HEK293T (cell line): ENCODE measurements at regions not wholly inside any gene's neighbourhood (a gene's known extent, or its start where the extent isn't known, plus 50 kb on each side); places are given as distances from the start of the nearest gene placed in this dataset.

Experiments
- CTCF ChIA-PET: fragments of 350-600 bp; formaldehyde crosslinking; extraction: SDS; loops from one replicate; lab custom pipeline; 2021; ENCODE audit warnings: antibody characterized with exemption, inconsistent platforms; lab: Yijun Ruan, JAX
- POLR2A ChIA-PET: fragments of 350-600 bp; formaldehyde crosslinking; extraction: SDS; loops from one replicate; lab custom pipeline; 2020; ENCODE audit warnings: antibody characterized with exemption, inconsistent platforms; lab: Yijun Ruan, JAX
- DNase-seq: peaks from one replicate; pipeline ENCODE4 v3.0.0; 2012; ENCODE audit warnings: mixed read lengths; ENCODE audit errors: extremely low spot score
- ARNT ChIP-seq: fragments of 450-650 bp; IDR thresholded peaks from 2 replicates; pipeline ENCODE4 v1.6.1; 2017; ENCODE audit warnings: mild to moderate bottlenecking
- BHLHE40 ChIP-seq: fragments of 450-650 bp; IDR thresholded peaks from 2 replicates; pipeline ENCODE4 v1.6.1; 2016; ENCODE audit warnings: mild to moderate bottlenecking, moderate library complexity, borderline replicate concordance
- CTBP1 ChIP-seq: fragments of 450-650 bp; IDR thresholded peaks from 2 replicates; pipeline ENCODE4 v1.6.1; 2016; ENCODE audit warnings: borderline replicate concordance
- ELF4 ChIP-seq: fragments of 450-650 bp; IDR thresholded peaks from 2 replicates; pipeline ENCODE4 v1.6.1; 2017; ENCODE audit warnings: antibody characterized with exemption
- FOXA1 ChIP-seq: fragments of 450-650 bp; IDR thresholded peaks from 2 replicates; pipeline ENCODE4 v1.6.1; 2016; ENCODE audit warnings: mild to moderate bottlenecking
- FOXK2 ChIP-seq: fragments of 450-650 bp; IDR thresholded peaks from 2 replicates; pipeline ENCODE4 v1.6.1; 2016; ENCODE audit warnings: mild to moderate bottlenecking
- FOXM1 ChIP-seq: fragments of 450-650 bp; IDR thresholded peaks from 2 replicates; pipeline ENCODE4 v1.6.1; 2017; ENCODE audit warnings: mild to moderate bottlenecking, borderline replicate concordance
- HDGF ChIP-seq: fragments of 450-650 bp; IDR thresholded peaks from 2 replicates; pipeline ENCODE4 v1.6.1; 2017; ENCODE audit warnings: antibody characterized with exemption, borderline replicate concordance
- L3MBTL2 ChIP-seq: fragments of 450-650 bp; conservative IDR thresholded peaks from 2 replicates; pipeline ENCODE4 v1.6.1; 2016; ENCODE audit warnings: mild to moderate bottlenecking
- LEF1 ChIP-seq: fragments of 450-650 bp; IDR thresholded peaks from 2 replicates; pipeline ENCODE4 v1.6.1; 2017; ENCODE audit warnings: mild to moderate bottlenecking, borderline replicate concordance
- NFRKB ChIP-seq: fragments of 450-650 bp; IDR thresholded peaks from 2 replicates; pipeline ENCODE4 v1.6.1; 2016; ENCODE audit warnings: mild to moderate bottlenecking, moderate library complexity
- SP1 ChIP-seq: fragments of 450-650 bp; IDR thresholded peaks from 2 replicates; pipeline ENCODE4 v1.6.1; 2017
- SUZ12 ChIP-seq: fragments of 450-650 bp; IDR thresholded peaks from 2 replicates; pipeline ENCODE4 v1.6.1; 2016; ENCODE audit warnings: mild to moderate bottlenecking
- TARDBP ChIP-seq: fragments of 450-650 bp; IDR thresholded peaks from 2 replicates; pipeline ENCODE4 v1.6.1; 2016
- ZNF384 ChIP-seq: fragments of 450-650 bp; IDR thresholded peaks from 2 replicates; pipeline ENCODE4 v1.6.1; 2016
- TF ChIP-seq, protein P1 (sequence below): fragments of 450-650 bp; IDR thresholded peaks from 2 replicates; pipeline ENCODE4 v1.6.1; 2016

DNA sequence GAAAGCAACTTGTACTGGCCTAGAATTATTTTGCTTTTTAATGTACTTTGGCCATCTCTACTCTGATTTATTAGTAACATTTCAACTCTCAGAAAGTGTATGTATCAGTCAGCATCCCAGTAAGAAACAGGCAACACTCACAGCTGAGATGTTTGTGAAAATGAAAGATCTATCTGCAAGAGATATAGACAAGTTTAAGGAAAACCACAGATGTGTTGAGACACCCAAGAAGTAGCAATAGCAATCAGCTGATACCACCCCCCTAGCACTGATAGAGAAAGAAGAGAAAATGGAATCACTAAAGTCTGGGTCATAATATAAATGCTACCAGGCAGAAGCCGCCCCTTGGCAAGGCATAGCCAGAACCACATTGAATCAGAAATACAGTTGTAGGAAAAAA, 372.0 kb downstream of the ARAP2 start:
- POLR2A ChIA-PET, result no interaction called here
- TF ChIP-seq SUZ12, result no peak
- TF ChIP-seq ARNT, result no peak
- TF ChIP-seq TARDBP, result no peak
- no peak for TF ChIP-seq CTBP1
- TF ChIP-seq, protein P1, sequence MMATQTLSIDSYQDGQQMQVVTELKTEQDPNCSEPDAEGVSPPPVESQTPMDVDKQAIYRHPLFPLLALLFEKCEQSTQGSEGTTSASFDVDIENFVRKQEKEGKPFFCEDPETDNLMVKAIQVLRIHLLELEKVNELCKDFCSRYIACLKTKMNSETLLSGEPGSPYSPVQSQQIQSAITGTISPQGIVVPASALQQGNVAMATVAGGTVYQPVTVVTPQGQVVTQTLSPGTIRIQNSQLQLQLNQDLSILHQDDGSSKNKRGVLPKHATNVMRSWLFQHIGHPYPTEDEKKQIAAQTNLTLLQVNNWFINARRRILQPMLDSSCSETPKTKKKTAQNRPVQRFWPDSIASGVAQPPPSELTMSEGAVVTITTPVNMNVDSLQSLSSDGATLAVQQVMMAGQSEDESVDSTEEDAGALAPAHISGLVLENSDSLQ, result no peak
- TF ChIP-seq FOXK2, result no peak
- TF ChIP-seq HDGF, result no peak
- TF ChIP-seq NFRKB, result no peak
- no peak for TF ChIP-seq ELF4
- TF ChIP-seq ZNF384, result no peak
- TF ChIP-seq SP1, result no peak
- TF ChIP-seq FOXA1, result no peak
- no peak for TF ChIP-seq L3MBTL2
- no peak for TF ChIP-seq LEF1
- no peak for TF ChIP-seq BHLHE40
- no peak for TF ChIP-seq FOXM1
- no peak for DNase-seq
- CTCF ChIA-PET, result no interaction called here

DNA sequence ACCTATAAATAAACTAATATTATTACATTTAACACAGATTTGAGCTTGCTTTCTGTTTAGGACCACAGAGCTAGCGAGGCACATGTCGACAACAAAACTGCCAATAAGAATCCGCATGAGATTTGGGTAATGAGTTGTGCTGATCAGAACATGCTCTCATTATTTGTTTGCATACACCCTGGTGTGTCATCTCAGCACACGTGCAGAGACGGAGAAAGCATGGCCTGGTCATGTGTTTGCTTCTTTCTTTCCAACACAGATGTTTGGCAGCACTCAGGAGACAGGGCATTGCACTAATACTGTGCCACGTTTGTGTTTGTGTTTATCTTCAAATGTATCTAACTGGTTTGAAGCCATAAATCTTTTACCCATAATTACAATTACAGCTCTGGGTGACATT, 364.8 kb downstream of the ARAP2 start:
- TF ChIP-seq ZNF384 (no peak), FOXM1 (no peak), SP1 (no peak), TARDBP (no peak), ARNT (no peak)
- TF ChIP-seq, protein P1, result no peak
- POLR2A ChIA-PET, result no interaction called here
- DNase-seq, result no peak
- CTCF ChIA-PET, result no interaction called here

DNA sequence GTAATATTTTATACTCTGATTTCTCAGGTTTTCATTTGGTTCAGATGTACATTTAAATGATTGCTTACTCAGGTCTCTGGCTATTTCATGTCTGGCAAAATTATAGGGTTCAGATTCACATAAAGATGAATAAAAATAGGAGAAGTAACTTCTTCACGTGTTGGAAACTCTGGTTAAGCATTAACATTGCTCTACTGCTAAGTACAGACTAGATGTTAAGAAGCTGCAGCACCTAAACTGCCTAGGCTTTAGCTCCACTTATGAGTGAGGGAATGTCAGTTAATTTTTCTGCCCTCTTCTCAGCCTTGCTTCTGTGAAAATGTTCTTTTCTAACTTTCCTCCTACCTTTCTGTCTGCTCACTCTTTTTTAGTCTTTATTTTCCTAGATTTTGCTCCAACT, 361.2 kb downstream of the ARAP2 start:
- no peak for DNase-seq
- TF ChIP-seq ELF4 (no peak), FOXM1 (no peak), CTBP1 (no peak), BHLHE40 (no peak), FOXA1 (no peak)
- CTCF ChIA-PET, result no interaction called here
- POLR2A ChIA-PET, result no interaction called here

DNA sequence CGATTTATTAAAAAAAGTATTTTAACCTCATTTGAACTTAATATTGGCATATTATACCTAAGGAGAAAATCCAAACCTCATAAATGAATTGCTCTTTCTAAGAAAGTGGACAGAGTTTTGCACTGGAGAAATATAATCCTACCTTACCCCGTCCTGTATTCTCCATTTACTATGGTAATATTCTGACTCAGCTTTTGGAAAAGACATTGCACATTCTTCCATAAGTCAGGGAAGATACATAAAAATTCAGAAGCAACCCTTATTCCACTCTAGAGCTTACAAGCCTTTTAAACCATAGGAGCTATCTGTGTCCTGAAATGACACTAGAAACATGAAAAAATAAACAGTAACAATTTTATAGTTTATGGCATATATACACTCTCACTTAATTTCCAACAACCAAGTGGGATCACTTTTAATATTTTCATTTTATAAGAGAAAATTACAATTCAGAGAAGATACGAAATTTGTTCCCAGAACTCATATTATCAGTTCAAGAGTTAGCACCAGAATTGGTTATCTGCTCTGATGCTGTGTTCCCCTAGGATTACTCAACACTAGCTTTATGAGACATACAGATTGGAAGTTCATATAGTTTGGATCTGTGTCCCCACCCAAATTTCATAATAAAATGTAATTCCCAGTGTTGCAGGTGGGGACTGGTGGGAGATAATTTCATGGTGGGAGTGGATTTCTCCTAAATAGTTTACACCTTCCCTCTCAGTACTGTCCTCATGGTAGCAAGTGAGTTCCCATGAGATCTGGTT, 359.4 kb downstream of the ARAP2 start:
- no peak for DNase-seq
- ChIA-PET POLR2A (no interaction called here), CTCF (no interaction called here)
- TF ChIP-seq SP1 (no peak), TARDBP (no peak), ELF4 (no peak)

DNA sequence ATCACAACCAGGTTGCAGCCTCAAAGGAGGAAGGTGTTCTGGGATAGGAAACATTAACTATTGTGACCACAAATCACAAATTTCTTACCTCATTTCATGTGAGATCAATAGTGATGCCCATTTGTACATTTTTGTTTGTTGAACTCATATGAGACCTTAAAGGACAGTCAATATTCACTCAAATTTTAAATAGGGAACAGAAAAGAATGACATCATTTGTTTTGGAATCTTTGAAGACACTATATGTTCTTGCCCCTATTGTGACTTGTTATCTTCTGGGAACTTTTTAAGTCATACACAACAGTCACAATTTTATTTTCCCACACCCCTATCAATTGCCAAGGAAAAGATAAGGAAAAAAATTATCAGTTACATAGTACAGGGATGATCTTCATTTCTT, 346.5 kb downstream of the ARAP2 start:
- CTCF ChIA-PET, result no interaction called here
- no peak for DNase-seq
- POLR2A ChIA-PET, result no interaction called here
- no peak for TF ChIP-seq FOXM1
- TF ChIP-seq L3MBTL2, result no peak
- TF ChIP-seq HDGF, result no peak
- TF ChIP-seq LEF1, result no peak
- TF ChIP-seq SUZ12, result no peak
- TF ChIP-seq CTBP1, result no peak
- TF ChIP-seq TARDBP, result no peak
- no peak for TF ChIP-seq BHLHE40
- TF ChIP-seq, protein P1, result no peak
- TF ChIP-seq NFRKB, result no peak
- no peak for TF ChIP-seq ELF4
- no peak for TF ChIP-seq ARNT
- no peak for TF ChIP-seq FOXK2
- no peak for TF ChIP-seq SP1
- TF ChIP-seq ZNF384, result no peak
- TF ChIP-seq FOXA1, result no peak

DNA sequence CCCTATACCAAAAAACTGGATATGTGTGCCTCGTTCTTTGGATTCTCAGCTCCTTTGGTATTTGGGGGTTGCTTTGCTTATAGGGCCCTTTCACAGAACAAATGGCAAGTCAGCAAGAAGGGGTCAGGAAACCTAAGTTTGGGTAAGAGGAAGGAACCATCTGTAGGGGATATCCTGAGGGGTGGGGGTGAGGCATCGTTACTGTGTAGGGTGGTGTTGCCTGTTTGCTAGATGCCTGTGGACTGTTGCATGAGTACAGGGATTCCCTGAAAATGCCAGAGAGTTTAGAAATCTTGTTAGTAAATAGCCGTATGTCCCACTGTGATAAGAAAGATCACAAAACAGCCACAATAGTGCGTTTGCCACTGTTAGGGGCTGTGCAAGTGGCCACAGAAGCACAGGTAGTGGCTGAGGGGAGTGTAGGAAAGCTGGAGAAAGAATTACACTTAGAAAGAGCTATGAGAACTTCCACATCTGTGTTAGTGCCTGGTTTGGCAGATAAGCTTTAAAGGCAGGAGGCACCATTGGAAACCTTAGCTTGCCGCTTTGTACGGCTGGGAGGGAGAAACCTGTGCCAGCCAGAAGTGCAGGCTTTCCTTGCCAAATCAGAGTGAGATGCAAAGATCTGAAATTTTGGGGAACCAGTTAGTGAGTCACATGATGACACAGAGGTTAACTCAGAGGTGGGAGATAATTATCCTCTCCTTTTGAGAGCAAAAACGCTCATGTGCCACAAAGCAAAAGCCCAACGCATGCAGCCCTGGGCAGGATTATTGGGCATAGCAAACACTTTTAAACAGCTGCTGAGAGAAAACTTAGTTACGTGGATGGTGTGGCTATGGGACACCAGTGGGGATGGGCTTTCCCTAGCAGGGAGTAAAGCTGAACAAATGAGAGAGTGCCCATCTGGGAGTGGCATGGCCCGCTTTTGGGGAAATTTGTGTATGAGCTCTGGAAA, 343.7 kb downstream of the ARAP2 start:
- TF ChIP-seq FOXA1, result no peak
- no peak for TF ChIP-seq TARDBP
- no peak for TF ChIP-seq ELF4
- no peak for TF ChIP-seq CTBP1
- no peak for TF ChIP-seq HDGF
- no peak for TF ChIP-seq ZNF384
- TF ChIP-seq ARNT, result no peak
- no peak for TF ChIP-seq SP1
- no peak for TF ChIP-seq FOXM1
- TF ChIP-seq FOXK2, result no peak
- TF ChIP-seq LEF1, result no peak
- TF ChIP-seq L3MBTL2, result no peak
- TF ChIP-seq NFRKB, result no peak
- no peak for TF ChIP-seq BHLHE40
- no peak for TF ChIP-seq SUZ12
- ChIA-PET CTCF (no interaction called here), POLR2A (no interaction called here)
- no peak for DNase-seq
